Small intestine (tissue), 7 donors: ENCODE measurements at regions not wholly inside any gene's neighbourhood (a gene's known extent, or its start where the extent isn't known, plus 50 kb on each side); places are given as distances from the start of the nearest gene placed in this dataset.
A peak's percentile ranks its signal among the peaks of the same experiment; 100 is the strongest.
"Not testable (repeated sequence)": the region's sequence is repeated elsewhere in the genome, so short reads cannot be mapped to it uniquely, and the experiment has no call there.

Source experiments
- DNase-seq, 2 donors: peaks; one replicate each; pipeline versions ENCODE4 v3.0.0 to v3.0.0-alpha.2; 2013
- FAIRE-seq: peaks from 2 replicates; lab custom pipeline; 2012; peaks lifted over from hg19 to GRCh38; lab: Jason Lieb, UNC
- H3K27ac ChIP-seq, 3 donors: one replicate each; pipeline ENCODE4 v1.5.1; 2013; ENCODE audit warnings: low read length in 2 of 3, mild to moderate bottlenecking in 2 of 3, control low read depth in 1 of 3, inconsistent platforms in 1 of 3, low read depth in 1 of 3, moderate library complexity in 1 of 3
- H3K27me3 ChIP-seq, 3 donors: one replicate each; pipeline ENCODE4 v1.6.1; 2013; ENCODE audit warnings: low read length in 3 of 3, inconsistent platforms in 1 of 3; ENCODE audit not compliant: control insufficient read depth in 3 of 3, insufficient read depth in 3 of 3
- H3K36me3 ChIP-seq, 3 donors: one replicate each; pipeline ENCODE4 v1.6.1; 2013; ENCODE audit warnings: low read length in 3 of 3, inconsistent platforms in 1 of 3, low read depth in 1 of 3, mild to moderate bottlenecking in 1 of 3, moderate library complexity in 1 of 3; ENCODE audit not compliant: control insufficient read depth in 3 of 3, insufficient read depth in 2 of 3
- H3K4me1 ChIP-seq, 3 donors: one replicate each; pipeline ENCODE4 v1.6.1; 2013; ENCODE audit warnings: low read length in 2 of 3, inconsistent platforms in 1 of 3, low read depth in 1 of 3, mild to moderate bottlenecking in 1 of 3, moderate library complexity in 1 of 3; ENCODE audit not compliant: control insufficient read depth in 3 of 3, insufficient read depth in 2 of 3
- H3K4me3 ChIP-seq, 3 donors: one replicate each; pipeline ENCODE4 v1.5.1; 2013; ENCODE audit warnings: low read length in 3 of 3, control low read depth in 1 of 3, inconsistent platforms in 1 of 3, low read depth in 1 of 3, mild to moderate bottlenecking in 1 of 3, moderate library complexity in 1 of 3
- H3K9me3 ChIP-seq, 2 donors: one replicate each; pipeline ENCODE4 v1.6.1; 2013; ENCODE audit warnings: low read depth in 1 of 2, low read length in 1 of 2; ENCODE audit not compliant: control insufficient read depth in 2 of 2, insufficient read depth in 1 of 2
- WGBS, 3 donors: extraction: QIAGEN DNeasy Blood & Tissue Kit; methylation state at CpG; one replicate each; pipeline ENCODE4 v1.1.7; 2013; 5-methylcytosine and 5-hydroxymethylcytosine counted together
- donor health status: healthy with polysubstance abuse.
- donor health status: control.
- donor health status: control.
- donor health status: Bipolar disorder and iron deficiency.
- donor health status: healthy.

DNA sequence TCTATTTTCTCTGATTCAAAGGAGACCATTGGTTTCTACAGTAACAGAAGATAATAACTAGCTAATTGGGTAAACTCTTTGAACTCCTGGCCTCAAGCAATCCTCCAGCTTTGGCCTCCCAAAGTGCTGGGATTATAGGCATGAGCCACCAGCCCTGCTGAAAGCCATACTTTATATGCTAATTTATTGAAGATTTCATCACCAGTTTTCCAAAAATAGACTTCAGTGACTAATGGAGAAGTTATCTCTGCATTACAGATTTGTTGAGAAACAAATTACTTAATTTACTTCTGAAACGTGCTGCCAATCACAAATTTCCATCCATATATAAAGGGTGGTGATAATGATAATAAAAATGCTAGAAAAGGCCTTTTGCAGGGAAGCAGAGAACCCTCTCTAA, 1758.1 kb upstream of the SEL1L start:
- DNase-seq = no peak
- H3K4me1 ChIP-seq = no peaks in the 10 kb centered on the region
- FAIRE-seq = no peak
- H3K36me3 ChIP-seq = no peaks in the 10 kb centered on the region
- WGBS, 3 donors = 19 to 43% (median 22%) methylated on average over 1 of the region's 1 CpG
- no peak overlapping the region for H3K27ac ChIP-seq
- no peaks in the 10 kb centered on the region for H3K27me3 ChIP-seq
- no peak overlapping the region for H3K4me3 ChIP-seq
- H3K9me3 ChIP-seq = no peaks in the 10 kb centered on the region

- FAIRE-seq = no peak
- no peaks in the 10 kb centered on the region for H3K4me1 ChIP-seq
- 32 to 41% (median 37%) methylated on average over 1 of the region's 1 CpG for WGBS, 3 donors
- no peaks in the 10 kb centered on the region for H3K9me3 ChIP-seq
- no peak overlapping the region for H3K4me3 ChIP-seq
- DNase-seq = no peak
- H3K27ac ChIP-seq = no peak overlapping the region
- H3K36me3 ChIP-seq = no peaks in the 10 kb centered on the region
- no peaks in the 10 kb centered on the region for H3K27me3 ChIP-seq
Observed at GRCh38 chr14:83294941-83295340, 1761.3 kb upstream of the SEL1L start.

GRCh38 chr14:83297361-83297760, 1763.7 kb upstream of the SEL1L start:
- Histone ChIP-seq H3K27me3 (no peaks in the 10 kb centered on the region), H3K4me1 (no peaks in the 10 kb centered on the region), H3K9me3 (no peaks in the 10 kb centered on the region), H3K27ac (no peak overlapping the region), H3K36me3 (no peaks in the 10 kb centered on the region), H3K4me3 (no peak overlapping the region)
- WGBS, 3 donors = 58 to 59% (median 58%) methylated on average over 3 of the region's 3 CpGs
- FAIRE-seq (no peak), DNase-seq (no peak)

DNA sequence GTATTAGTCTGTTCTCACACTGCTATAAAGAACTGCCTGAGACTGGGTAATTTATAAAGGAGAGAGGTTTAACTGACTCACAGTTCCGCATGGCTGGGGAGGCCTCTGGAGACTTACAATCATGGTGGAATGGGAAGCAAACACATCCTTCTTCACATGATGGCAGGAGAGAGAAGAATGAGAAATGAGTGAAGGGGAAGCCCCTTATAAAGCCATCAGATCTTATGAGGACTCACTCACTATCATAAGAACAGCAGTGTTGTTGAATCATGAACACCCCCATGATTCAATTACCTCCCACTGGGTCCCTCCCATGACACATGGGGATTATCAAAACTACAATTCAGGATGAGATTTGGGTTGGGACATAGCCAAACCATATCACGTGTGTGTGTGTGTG, 1764.4 kb upstream of the SEL1L start:
- H3K4me3 ChIP-seq, H3K27ac ChIP-seq, H3K4me1 ChIP-seq, H3K9me3 ChIP-seq, H3K36me3 ChIP-seq, DNase-seq, H3K27me3 ChIP-seq, FAIRE-seq: not testable (repeated sequence)
- 83 to 91% (median 85%) methylated on average over 2 of the region's 2 CpGs for WGBS, 3 donors

GRCh38 chr14:83300476-83301064, 1766.9 kb upstream of the SEL1L start:
- no peaks in the 10 kb centered on the region for H3K27me3 ChIP-seq
- no peak overlapping the region for H3K4me3 ChIP-seq
- DNase-seq (peak; percentile 1 to 19), FAIRE-seq (no peak)
- no peaks in the 10 kb centered on the region for H3K4me1 ChIP-seq
- 23 to 48% (median 46%) methylated on average over 1 of the region's 1 CpG for WGBS, 3 donors
- H3K36me3 ChIP-seq = no peaks in the 10 kb centered on the region
- H3K9me3 ChIP-seq = no peaks in the 10 kb centered on the region
- no peak overlapping the region for H3K27ac ChIP-seq

DNA sequence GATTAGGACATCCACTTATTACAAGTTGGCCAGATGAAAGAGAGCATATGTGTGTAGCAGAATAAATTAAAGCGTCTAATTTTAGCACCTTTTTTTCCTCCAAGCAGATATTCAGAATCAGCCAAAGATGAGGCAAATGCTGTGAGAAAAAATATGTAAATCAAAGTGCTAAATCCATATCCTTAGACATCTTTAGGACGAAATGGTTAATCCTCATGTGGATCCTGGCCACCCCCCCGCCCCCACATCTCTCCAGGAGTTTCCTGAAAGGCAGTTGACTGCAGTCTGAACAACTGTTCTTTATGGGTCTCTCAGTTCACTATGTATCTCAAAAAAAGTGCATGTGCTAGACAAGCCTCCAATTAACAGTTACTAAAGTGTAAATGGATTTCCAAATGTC, 1768.1 kb upstream of the SEL1L start:
- Histone ChIP-seq H3K9me3 (no peaks in the 10 kb centered on the region), H3K27me3 (no peaks in the 10 kb centered on the region), H3K36me3 (no peaks in the 10 kb centered on the region), H3K27ac (no peak overlapping the region), H3K4me1 (no peaks in the 10 kb centered on the region), H3K4me3 (no peak overlapping the region)
- DNase-seq (no peak), FAIRE-seq (no peak)
- 60 to 66% (median 63%) methylated on average over 3 of the region's 3 CpGs for WGBS, 3 donors

GRCh38 chr14:83309211-83309610, 1775.6 kb upstream of the SEL1L start:
- Histone ChIP-seq H3K9me3 (no peaks in the 10 kb centered on the region), H3K4me3 (no peak overlapping the region), H3K27ac (no peak overlapping the region), H3K36me3 (no peaks in the 10 kb centered on the region), H3K27me3 (no peaks in the 10 kb centered on the region), H3K4me1 (no peaks in the 10 kb centered on the region)
- FAIRE-seq (no peak), DNase-seq (no peak)
- 82 to 95% (median 90%) methylated on average over 1 of the region's 1 CpG for WGBS, 3 donors

DNA sequence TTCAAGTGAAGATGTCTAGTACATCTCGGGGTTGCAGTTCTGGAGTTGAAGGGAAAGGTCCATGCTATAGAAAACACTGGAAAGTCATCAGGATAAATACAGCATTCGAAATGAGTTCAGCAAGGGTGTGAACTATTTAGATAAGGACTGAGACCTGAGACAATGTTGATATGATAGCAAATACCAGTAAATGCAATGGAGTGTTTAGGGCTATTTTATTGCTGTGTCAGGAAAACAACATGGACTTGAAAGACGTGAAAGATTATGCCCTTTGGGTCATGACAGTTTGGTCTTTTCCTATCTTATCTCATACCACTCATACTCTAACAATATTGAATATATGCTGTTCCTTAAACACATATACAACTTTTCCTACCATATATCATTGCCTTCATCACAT, 1776.2 kb upstream of the SEL1L start:
- FAIRE-seq (no peak), DNase-seq (no peak)
- Histone ChIP-seq H3K36me3 (no peaks in the 10 kb centered on the region), H3K9me3 (no peaks in the 10 kb centered on the region), H3K4me1 (no peaks in the 10 kb centered on the region), H3K27me3 (no peaks in the 10 kb centered on the region), H3K27ac (no peak overlapping the region), H3K4me3 (no peak overlapping the region)
- WGBS, 3 donors = 33 to 57% (median 49%) methylated on average over 3 of the region's 3 CpGs

- WGBS, 3 donors = 73 to 83% (median 76%) methylated on average over 2 of the region's 2 CpGs
- Histone ChIP-seq H3K9me3 (no peaks in the 10 kb centered on the region), H3K27me3 (no peaks in the 10 kb centered on the region), H3K4me1 (no peaks in the 10 kb centered on the region), H3K4me3 (no peak overlapping the region), H3K27ac (no peak overlapping the region), H3K36me3 (no peaks in the 10 kb centered on the region)
- DNase-seq (no peak), FAIRE-seq (no peak)
Observed at GRCh38 chr14:83312511-83312910, 1778.9 kb upstream of the SEL1L start.
